Body of pancreas (tissue), 4 donors: ENCODE measurements at regions not wholly inside any gene's neighbourhood (a gene's known extent, or its start where the extent isn't known, plus 50 kb on each side); places are given as distances from the start of the nearest gene placed in this dataset.

Experiments
- POLR2A ChIP-seq, 3 donors: fragments of 450-650 bp; IDR thresholded peaks; one replicate each; pipeline ENCODE4 v1.6.1; 2016; ENCODE audit warnings: antibody characterized with exemption in 3 of 3, mild to moderate bottlenecking in 2 of 3
- TF ChIP-seq, protein P1 (sequence below), 7 experiments: fragments of 450-650 bp in 4 of 7; fragments of 200-600 bp in 3 of 7; sonication (generic) in 3 of 7; IDR thresholded peaks; one replicate each; pipeline ENCODE4 v1.5.1; 2016 to 2019; ENCODE audit warnings: antibody characterized with exemption in 7 of 7

DNA sequence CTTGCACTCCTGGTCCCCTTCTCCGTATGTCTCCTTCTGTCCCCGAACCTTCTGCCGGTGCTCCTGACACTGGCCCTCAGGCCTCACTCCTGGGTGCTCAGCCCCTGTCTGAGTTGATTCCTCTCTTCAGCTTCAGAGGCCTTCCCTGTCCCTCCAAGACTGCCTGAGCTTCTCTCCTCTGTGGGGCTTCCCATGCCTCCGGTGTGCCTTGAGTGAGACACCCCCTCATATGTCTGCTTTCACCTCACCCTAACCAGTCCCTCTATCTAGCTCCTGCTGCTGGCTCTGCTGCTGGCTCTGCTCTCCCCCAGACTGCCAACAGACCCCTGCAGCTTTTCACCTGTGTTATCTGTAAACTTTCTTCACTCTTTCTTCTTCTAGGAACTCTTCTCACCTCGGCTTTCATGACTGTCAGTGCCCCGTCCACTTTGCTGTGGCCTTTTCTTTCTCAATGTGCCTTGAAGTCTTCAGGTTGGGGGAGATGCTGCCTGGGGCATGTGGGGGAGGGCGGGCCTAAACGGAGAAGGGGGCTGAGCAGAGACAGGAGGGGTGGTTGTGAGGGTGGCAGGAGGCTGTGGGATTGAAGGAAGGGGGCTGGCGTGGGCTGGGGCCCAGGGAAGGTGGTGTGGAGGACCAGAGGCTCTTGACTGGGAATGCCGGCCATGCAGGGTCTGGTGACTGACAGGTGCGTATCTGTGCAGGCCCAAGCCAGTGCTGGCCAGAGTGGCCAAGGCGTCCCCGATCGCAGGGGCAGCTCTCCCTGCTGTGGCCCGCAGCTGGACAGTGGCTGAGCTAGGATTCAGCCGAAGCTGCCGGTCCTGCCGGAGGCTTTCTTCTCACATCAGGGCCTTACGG, 81.3 kb downstream of the METRNL start:
- TF ChIP-seq, protein P1, sequence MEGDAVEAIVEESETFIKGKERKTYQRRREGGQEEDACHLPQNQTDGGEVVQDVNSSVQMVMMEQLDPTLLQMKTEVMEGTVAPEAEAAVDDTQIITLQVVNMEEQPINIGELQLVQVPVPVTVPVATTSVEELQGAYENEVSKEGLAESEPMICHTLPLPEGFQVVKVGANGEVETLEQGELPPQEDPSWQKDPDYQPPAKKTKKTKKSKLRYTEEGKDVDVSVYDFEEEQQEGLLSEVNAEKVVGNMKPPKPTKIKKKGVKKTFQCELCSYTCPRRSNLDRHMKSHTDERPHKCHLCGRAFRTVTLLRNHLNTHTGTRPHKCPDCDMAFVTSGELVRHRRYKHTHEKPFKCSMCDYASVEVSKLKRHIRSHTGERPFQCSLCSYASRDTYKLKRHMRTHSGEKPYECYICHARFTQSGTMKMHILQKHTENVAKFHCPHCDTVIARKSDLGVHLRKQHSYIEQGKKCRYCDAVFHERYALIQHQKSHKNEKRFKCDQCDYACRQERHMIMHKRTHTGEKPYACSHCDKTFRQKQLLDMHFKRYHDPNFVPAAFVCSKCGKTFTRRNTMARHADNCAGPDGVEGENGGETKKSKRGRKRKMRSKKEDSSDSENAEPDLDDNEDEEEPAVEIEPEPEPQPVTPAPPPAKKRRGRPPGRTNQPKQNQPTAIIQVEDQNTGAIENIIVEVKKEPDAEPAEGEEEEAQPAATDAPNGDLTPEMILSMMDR (IDR thresholded peaks at IDR 0.05), result no peak
- no peak for TF ChIP-seq POLR2A (IDR thresholded peaks at IDR 0.05)
